NB4 (cell line): ENCODE measurements at regions not wholly inside any gene's neighbourhood (a gene's known extent, or its start where the extent isn't known, plus 50 kb on each side); places are given as distances from the start of the nearest gene placed in this dataset.

ENCODE experiments used
- DNase-seq: peaks from one replicate; pipeline ENCODE4 v3.0.0; 2010; ENCODE audit warnings: low read depth
- H3K4me3 ChIP-seq: one replicate; pipeline ENCODE4 v1.5.1; 2011; ENCODE audit warnings: mild to moderate bottlenecking, low read depth, low read length, moderate library complexity
- CTCF ChIP-seq: IDR thresholded peaks from one replicate; pipeline ENCODE4 v1.5.1; 2012; ENCODE audit warnings: low read depth, low read length
- MAX ChIP-seq: IDR thresholded peaks from 2 replicates; pipeline ENCODE4 v1.6.1; 2011; ENCODE audit warnings: low read depth, low read length
- MYC ChIP-seq: IDR thresholded peaks from 2 replicates; pipeline ENCODE4 v1.6.1; 2011; ENCODE audit warnings: low read depth, low read length
- POLR2A ChIP-seq: IDR thresholded peaks from 2 replicates; pipeline ENCODE4 v1.6.1; 2011; ENCODE audit warnings: mild to moderate bottlenecking; ENCODE audit not compliant: insufficient read length; ENCODE audit errors: extremely low read depth

DNA sequence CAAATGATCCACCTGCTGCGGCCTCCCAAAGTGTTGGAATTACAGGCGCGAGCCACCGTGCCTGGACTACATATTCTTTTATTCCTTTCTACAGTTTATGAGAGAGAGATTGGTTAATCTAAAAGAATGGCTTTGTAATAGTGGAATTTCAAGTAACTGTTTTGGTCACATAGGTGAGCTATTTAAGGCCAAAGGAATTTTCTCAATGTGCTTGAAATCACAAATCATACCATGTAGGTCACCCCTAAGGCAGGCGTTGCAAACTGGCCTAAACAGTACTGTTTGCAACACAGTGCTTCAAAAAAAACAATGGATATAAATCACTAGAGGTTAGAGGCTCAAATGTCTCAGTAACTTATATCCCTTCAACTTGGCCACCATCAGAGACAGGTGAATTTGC is 103.7 kb upstream of the PTPRR start:
- TF ChIP-seq MAX, result no peak
- TF ChIP-seq POLR2A, result no peak
- no peak for TF ChIP-seq MYC
- TF ChIP-seq CTCF, result no peak
- no peak for DNase-seq
- no peak overlapping the region for H3K4me3 ChIP-seq

- no peak for TF ChIP-seq MYC
- no peak for TF ChIP-seq POLR2A
- no peak for TF ChIP-seq MAX
- no peak for TF ChIP-seq CTCF
- no peak overlapping the region for H3K4me3 ChIP-seq
- DNase-seq, result no peak
Observed at GRCh38 chr12:71021491-71021890, 101.0 kb upstream of the PTPRR start.

DNA sequence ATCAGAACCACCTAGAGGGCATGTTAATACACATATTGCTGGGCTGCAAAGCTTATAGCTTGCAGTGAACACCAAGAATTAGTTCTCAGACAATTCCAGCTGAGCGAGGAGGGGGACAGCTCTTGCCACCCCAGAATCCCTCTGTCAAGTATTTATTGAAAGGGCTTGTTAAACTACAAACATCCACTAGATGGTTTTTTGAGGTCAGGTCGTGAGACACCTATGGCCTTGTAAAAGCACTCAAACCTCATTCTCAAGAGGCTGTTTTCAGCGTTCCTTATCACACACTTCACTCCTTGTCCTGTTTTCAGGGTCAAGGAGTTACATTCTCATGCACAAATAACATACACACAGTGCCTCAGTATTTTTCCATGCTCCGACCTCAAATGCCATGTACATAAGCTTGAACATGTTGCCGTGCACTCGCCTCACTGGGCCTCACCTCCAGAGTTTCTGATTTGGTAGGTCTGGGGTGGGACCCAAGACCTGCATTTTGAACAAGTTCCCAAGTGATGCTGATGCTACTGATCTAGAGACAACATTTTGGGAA is 98.8 kb upstream of the PTPRR start:
- no peak for DNase-seq
- no peak overlapping the region for H3K4me3 ChIP-seq
- TF ChIP-seq CTCF (no peak), MAX (no peak), MYC (no peak), POLR2A (no peak)

GRCh38 chr12:71018682-71019081 is 98.1 kb upstream of the PTPRR start:
- TF ChIP-seq MAX, result no peak
- H3K4me3 ChIP-seq, result no peak overlapping the region
- DNase-seq, result no peak

GRCh38 chr12:71014180-71014785 is 93.7 kb upstream of the PTPRR start:
- no peak overlapping the region for H3K4me3 ChIP-seq
- no peak for TF ChIP-seq POLR2A
- TF ChIP-seq MYC, result no peak
- no peak for TF ChIP-seq MAX
- no peak for TF ChIP-seq CTCF
- peak; percentile 8 for DNase-seq

GRCh38 chr12:71011261-71011660 is 90.7 kb upstream of the PTPRR start:
- DNase-seq, result no peak
- TF ChIP-seq MAX (no peak), MYC (no peak), CTCF (no peak)
- H3K4me3 ChIP-seq, result no peak overlapping the region
